HG03135 (cell line): ENCODE measurements at regions not wholly inside any gene's neighbourhood (a gene's known extent, or its start where the extent isn't known, plus 50 kb on each side); places are given as distances from the start of the nearest gene placed in this dataset.
"Not testable (repeated sequence)": the region's sequence is repeated elsewhere in the genome, so short reads cannot be mapped to it uniquely, and the experiment has no call there.

Experiments used
- ATAC-seq: cut with Tn5 transposase; IDR thresholded peaks from one replicate; pipeline ENCODE4 v1.9.1; 2021; ENCODE audit warnings: mild to moderate bottlenecking, moderate library complexity; ENCODE audit not compliant: unreplicated experiment

- ATAC-seq = no peak
Observed at GRCh38 chr13:34349091-34349722, 531.3 kb downstream of the RFC3 start.

- ATAC-seq = no peak
Observed at GRCh38 chr13:34350671-34351070, 532.7 kb downstream of the RFC3 start.

- ATAC-seq = no peak
Observed at GRCh38 chr13:34351134-34351533, 533.2 kb downstream of the RFC3 start.

- ATAC-seq = no peak
Observed at GRCh38 chr13:34352958-34353357, 535.0 kb downstream of the RFC3 start.

GRCh38 chr13:34356686-34357434 lies 538.9 kb downstream of the RFC3 start:
- ATAC-seq = no peak

- no peak for ATAC-seq
Observed at GRCh38 chr13:34357435-34358232, 539.7 kb downstream of the RFC3 start.

GRCh38 chr13:34358811-34359513 lies 541.0 kb downstream of the RFC3 start:
- no peak for ATAC-seq

GRCh38 chr13:34360702-34361101 lies 542.8 kb downstream of the RFC3 start:
- ATAC-seq = no peak

- ATAC-seq = no peak
Observed at GRCh38 chr13:34361560-34361959, 543.6 kb downstream of the RFC3 start.

- ATAC-seq = no peak
Observed at GRCh38 chr13:34363266-34363665, 545.3 kb downstream of the RFC3 start.

- ATAC-seq = no peak
Observed at GRCh38 chr13:34364633-34365032, 546.7 kb downstream of the RFC3 start.

GRCh38 chr13:34369931-34370330 lies 552.0 kb downstream of the RFC3 start:
- no peak for ATAC-seq

GRCh38 chr13:34371108-34371507 lies 553.2 kb downstream of the RFC3 start:
- ATAC-seq = no peak

- ATAC-seq = no peak
Observed at GRCh38 chr13:34371645-34372395, 553.9 kb downstream of the RFC3 start.

- ATAC-seq = no peak
Observed at GRCh38 chr13:34372581-34372980, 554.6 kb downstream of the RFC3 start.

- no peak for ATAC-seq
Observed at GRCh38 chr13:34376483-34376882, 558.5 kb downstream of the RFC3 start.

- no peak for ATAC-seq
Observed at GRCh38 chr13:34381228-34381627, 560.8 kb upstream of the NBEA start.

- ATAC-seq = no peak
Observed at GRCh38 chr13:34383728-34384127, 558.3 kb upstream of the NBEA start.

GRCh38 chr13:34386229-34386628 lies 555.8 kb upstream of the NBEA start:
- ATAC-seq = not testable (repeated sequence)

- ATAC-seq = no peak
Observed at GRCh38 chr13:34391076-34391475, 551.0 kb upstream of the NBEA start.
